CD14-positive monocyte (primary cell): ENCODE measurements at regions not wholly inside any gene's neighbourhood (a gene's known extent, or its start where the extent isn't known, plus 50 kb on each side); places are given as distances from the start of the nearest gene placed in this dataset.

Experiments used
- DNase-seq, 3 donors: peaks; one replicate each; pipeline ENCODE4 v3.0.0-alpha.2; 2011 to 2022
- H2AFZ ChIP-seq: 2 replicates; pipeline ENCODE4 v1.6.0; 2012; ENCODE audit warnings: mild to moderate bottlenecking, low read depth, low read length, inconsistent platforms; ENCODE audit not compliant: insufficient read depth, poor library complexity, severe bottlenecking
- H3K27ac ChIP-seq, 2 donors: 1 replicate in 1 of 2; 2 replicates in 1 of 2; pipeline ENCODE4 v1.5.1; 2012 to 2013; ENCODE audit warnings: low read length in 2 of 2, control low read depth in 1 of 2, inconsistent platforms in 1 of 2, low read depth in 1 of 2, mild to moderate bottlenecking in 1 of 2
- H3K27me3 ChIP-seq, 2 donors: one replicate each; pipeline versions ENCODE4 v1.6.0 to v1.6.1; 2011 to 2013; ENCODE audit warnings: low read length in 2 of 2; ENCODE audit not compliant: control insufficient read depth in 2 of 2, insufficient read depth in 2 of 2
- H3K36me3 ChIP-seq, 2 donors: replicated peaks in 1 of 2; 1 replicate in 1 of 2; 2 replicates in 1 of 2; pipeline versions ENCODE4 v1.5.1 to v1.6.1; 2012 to 2013; ENCODE audit warnings: low read length in 2 of 2, control low read depth in 1 of 2, inconsistent platforms in 1 of 2, mild to moderate bottlenecking in 1 of 2; ENCODE audit not compliant: insufficient read depth in 2 of 2, control insufficient read depth in 1 of 2
- H3K4me1 ChIP-seq, 2 donors: 1 replicate in 1 of 2; 2 replicates in 1 of 2; pipeline versions ENCODE4 v1.5.1 to v1.6.1; 2012 to 2013; ENCODE audit warnings: low read length in 2 of 2, control low read depth in 1 of 2, inconsistent platforms in 1 of 2, mild to moderate bottlenecking in 1 of 2, moderate library complexity in 1 of 2; ENCODE audit not compliant: insufficient read depth in 2 of 2, control insufficient read depth in 1 of 2
- H3K4me2 ChIP-seq: replicated peaks from 2 replicates; pipeline ENCODE3; 2012; ENCODE audit warnings: low read length, moderate library complexity, mild to moderate bottlenecking; ENCODE audit not compliant: poor library complexity, severe bottlenecking; ENCODE audit errors: extremely low read depth
- H3K4me3 ChIP-seq, 3 experiments: fragments of 200-600 bp in 1 of 3; sonication (generic) in 1 of 3; replicated peaks in 1 of 3; 1 replicate in 2 of 3; 2 replicates in 1 of 3; pipeline ENCODE4 v1.5.1; 2011 to 2013; ENCODE audit warnings: low read length in 3 of 3, mild to moderate bottlenecking in 3 of 3, control low read depth in 2 of 3, low read depth in 2 of 3, inconsistent platforms in 1 of 3, moderate library complexity in 1 of 3
- H3K79me2 ChIP-seq: 2 replicates; pipeline ENCODE4 v1.6.0; 2012; ENCODE audit warnings: mild to moderate bottlenecking, control low read depth, inconsistent platforms, low read length, moderate library complexity; ENCODE audit not compliant: insufficient read depth
- H3K9ac ChIP-seq: 2 replicates; pipeline ENCODE4 v1.6.0; 2017; ENCODE audit warnings: low read length, mild to moderate bottlenecking; ENCODE audit not compliant: insufficient read depth, poor library complexity, severe bottlenecking
- H3K9me3 ChIP-seq, 2 donors: replicated peaks in 1 of 2; 1 replicate in 1 of 2; 2 replicates in 1 of 2; pipeline versions ENCODE4 v1.5.1 to v1.6.1; 2012 to 2013; ENCODE audit warnings: low read length in 2 of 2, control low read depth in 1 of 2; ENCODE audit not compliant: control insufficient read depth in 1 of 2, insufficient read depth in 1 of 2
- H4K20me1 ChIP-seq: 2 replicates; pipeline ENCODE4 v1.6.0; 2012; ENCODE audit warnings: mild to moderate bottlenecking, low read length, control low read depth, moderate library complexity; ENCODE audit not compliant: insufficient read depth
- H3K27ac Mint-ChIP-seq, 7 donors: one replicate each; pipeline ENCODE4 v1.8.0; 2020; ENCODE audit warnings: mild to moderate bottlenecking in 7 of 7, mixed read lengths in 7 of 7, moderate library complexity in 6 of 7, inconsistent platforms in 2 of 7
- H3K27me3 Mint-ChIP-seq, 3 donors: one replicate each; pipeline ENCODE4 v1.8.0; 2021 to 2022; ENCODE audit warnings: low read depth in 3 of 3, mild to moderate bottlenecking in 3 of 3, mixed read lengths in 3 of 3, moderate library complexity in 3 of 3, inconsistent platforms in 1 of 3
- H3K36me3 Mint-ChIP-seq, 2 donors: one replicate each; pipeline ENCODE4 v1.8.0; 2020; ENCODE audit warnings: mixed read lengths in 2 of 2, inconsistent platforms in 1 of 2, mild to moderate bottlenecking in 1 of 2
- H3K4me1 Mint-ChIP-seq: one replicate; pipeline ENCODE4 v1.8.0; 2020; ENCODE audit warnings: mild to moderate bottlenecking, mixed read lengths
- H3K4me3 Mint-ChIP-seq, 2 donors: one replicate each; pipeline ENCODE4 v1.8.0; 2020; ENCODE audit warnings: mild to moderate bottlenecking in 2 of 2, mixed read lengths in 2 of 2, moderate library complexity in 1 of 2
- H3K9me3 Mint-ChIP-seq, 7 donors: one replicate each; pipeline ENCODE4 v1.8.0; 2020 to 2022; ENCODE audit warnings: mixed read lengths in 7 of 7, mild to moderate bottlenecking in 6 of 7, moderate library complexity in 6 of 7, inconsistent platforms in 2 of 7
- CTCF ChIP-seq: fragments of 200-600 bp; IDR thresholded peaks from one replicate; pipeline ENCODE4 v1.8.0; 2022; ENCODE audit warnings: antibody characterized with exemption, mild to moderate bottlenecking
- WGBS: methylation state at CpG from one replicate; pipeline ENCODE4 v1.1.5; 2013; ENCODE audit warnings: missing lambda C conversion rate; ENCODE audit not compliant: insufficient coverage; 5-methylcytosine and 5-hydroxymethylcytosine counted together
- intact Hi-C, 2 donors: fragments of 100-400 bp; cut with micrococcal nuclease; formaldehyde crosslinking; loops; one replicate each; pipeline versions ENCODE4 v1.15.0 to v1.15.1; 2023

- no peak overlapping the region for H3K4me2 ChIP-seq
- H3K36me3 ChIP-seq, result no peaks in the 10 kb centered on the region
- H3K4me3 ChIP-seq, result no peak overlapping the region
- no peaks in the 10 kb centered on the region for H3K9me3 Mint-ChIP-seq
- no peaks in the 10 kb centered on the region for H3K36me3 Mint-ChIP-seq
- H3K9me3 ChIP-seq, result no peaks in the 10 kb centered on the region
- H3K27ac ChIP-seq, result no peak overlapping the region
- WGBS, result 95% methylated on average over 6 of the region's 9 CpGs
- H4K20me1 ChIP-seq, result no peaks in the 10 kb centered on the region
- no peaks in the 10 kb centered on the region for H3K79me2 ChIP-seq
- no peak for DNase-seq
- H3K4me3 Mint-ChIP-seq, result no peak overlapping the region
- no peak overlapping the region for H3K27ac Mint-ChIP-seq
- peaks cover 0 to 3% (median 3%) of the 10 kb centered on the region in 3 donors for H3K27me3 Mint-ChIP-seq
- intact Hi-C loops, result no loop called here
- H3K4me1 ChIP-seq, result no peaks in the 10 kb centered on the region
- peaks cover 4% of the 10 kb centered on the region for H3K4me1 Mint-ChIP-seq
- TF ChIP-seq CTCF, result no peak
- no peak overlapping the region for H3K9ac ChIP-seq
- H3K27me3 ChIP-seq, result no peaks in the 10 kb centered on the region
- H2AFZ ChIP-seq, result no peak overlapping the region
Measured at GRCh38 chr2:16315908-16316307, 349.7 kb downstream of the CYRIA start.

DNA sequence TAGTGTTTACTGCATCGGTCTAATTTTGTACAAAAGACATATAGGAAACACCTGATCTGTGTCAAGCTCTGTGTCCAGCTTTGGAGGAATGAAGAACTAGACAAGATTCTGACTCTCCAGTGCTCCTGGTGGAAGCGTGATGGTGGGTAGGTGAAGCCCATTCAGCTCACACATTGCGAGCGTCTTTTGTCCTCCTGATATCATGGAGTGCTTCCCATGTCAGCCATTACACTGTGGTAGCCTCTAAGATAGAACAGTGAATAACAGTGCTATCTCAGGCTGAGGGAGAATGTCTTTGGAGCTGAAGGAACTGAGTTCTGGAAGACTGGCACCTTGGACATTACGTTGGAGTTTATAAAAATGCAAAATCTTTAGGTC lies 350.2 kb downstream of the CYRIA start:
- H3K36me3 Mint-ChIP-seq, result no peaks in the 10 kb centered on the region

More for the DNA sequence above, 350.2 kb downstream of the CYRIA start:
- no peak overlapping the region for H2AFZ ChIP-seq
- no peaks in the 10 kb centered on the region for H3K36me3 ChIP-seq
- Mint-ChIP-seq H3K4me1 (peaks cover 4% of the 10 kb centered on the region), H3K27ac (no peak overlapping the region), H3K4me3 (no peak overlapping the region), H3K27me3 (peaks cover 0 to 3% (median 3%) of the 10 kb centered on the region in 3 donors), H3K9me3 (peaks cover 0 to under 1% (median 0%) of the 10 kb centered on the region in 7 donors)
- WGBS, result 55% methylated on average over 4 of the region's 5 CpGs
- H4K20me1 ChIP-seq, result no peaks in the 10 kb centered on the region
- H3K79me2 ChIP-seq, result no peaks in the 10 kb centered on the region
- no peak overlapping the region for H3K4me2 ChIP-seq
- no peaks in the 10 kb centered on the region for H3K9me3 ChIP-seq
- H3K9ac ChIP-seq, result no peak overlapping the region
- no peaks in the 10 kb centered on the region for H3K27me3 ChIP-seq
- H3K4me3 ChIP-seq, result no peak overlapping the region
- H3K4me1 ChIP-seq, result no peaks in the 10 kb centered on the region
- no peak overlapping the region for H3K27ac ChIP-seq
- no peak for DNase-seq
- TF ChIP-seq CTCF, result no peak
- intact Hi-C loops, result no loop called here
